ENCODE measurements at regions not wholly inside any gene's neighbourhood (a gene's known extent, or its start where the extent isn't known, plus 50 kb on each side); places are given as distances from the start of the nearest gene placed in this dataset.

DNA sequence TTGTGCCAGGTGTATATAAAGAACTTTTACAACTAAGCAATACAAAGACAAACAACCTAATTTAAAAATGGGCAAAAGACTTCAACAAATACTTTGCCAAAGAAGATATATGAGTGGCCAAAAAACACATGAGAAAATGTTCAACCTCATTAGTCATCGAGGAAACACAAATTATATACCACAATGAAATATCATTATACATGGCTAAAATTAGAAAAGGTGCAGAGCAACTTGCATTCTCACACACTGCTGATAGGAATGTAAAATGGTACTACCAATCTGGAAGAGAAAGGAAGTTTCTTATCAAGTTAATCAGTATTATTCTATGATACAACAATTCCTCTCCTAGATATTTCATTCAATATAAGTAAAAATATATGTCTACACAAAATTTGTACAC, 131.6 kb upstream of the FRMD6 start:
- Mint-ChIP-seq H3K27ac (ENCODE audit: unreplicated experiment) (no peak overlapping the region), H3K36me3 (ENCODE audit: low read depth, unreplicated experiment) (no peaks in the 10 kb centered on the region), H3K4me3 (ENCODE audit: unreplicated experiment) (no peak overlapping the region), H3K4me1 (ENCODE audit: unreplicated experiment) (no peaks in the 10 kb centered on the region), H3K9me3 (ENCODE audit: unreplicated experiment) (no peaks in the 10 kb centered on the region), H3K27me3 (ENCODE audit: unreplicated experiment) (no peaks in the 10 kb centered on the region)
- no peak for DNase-seq (ENCODE audit: low spot score)
- TF ChIP-seq, protein P1, sequence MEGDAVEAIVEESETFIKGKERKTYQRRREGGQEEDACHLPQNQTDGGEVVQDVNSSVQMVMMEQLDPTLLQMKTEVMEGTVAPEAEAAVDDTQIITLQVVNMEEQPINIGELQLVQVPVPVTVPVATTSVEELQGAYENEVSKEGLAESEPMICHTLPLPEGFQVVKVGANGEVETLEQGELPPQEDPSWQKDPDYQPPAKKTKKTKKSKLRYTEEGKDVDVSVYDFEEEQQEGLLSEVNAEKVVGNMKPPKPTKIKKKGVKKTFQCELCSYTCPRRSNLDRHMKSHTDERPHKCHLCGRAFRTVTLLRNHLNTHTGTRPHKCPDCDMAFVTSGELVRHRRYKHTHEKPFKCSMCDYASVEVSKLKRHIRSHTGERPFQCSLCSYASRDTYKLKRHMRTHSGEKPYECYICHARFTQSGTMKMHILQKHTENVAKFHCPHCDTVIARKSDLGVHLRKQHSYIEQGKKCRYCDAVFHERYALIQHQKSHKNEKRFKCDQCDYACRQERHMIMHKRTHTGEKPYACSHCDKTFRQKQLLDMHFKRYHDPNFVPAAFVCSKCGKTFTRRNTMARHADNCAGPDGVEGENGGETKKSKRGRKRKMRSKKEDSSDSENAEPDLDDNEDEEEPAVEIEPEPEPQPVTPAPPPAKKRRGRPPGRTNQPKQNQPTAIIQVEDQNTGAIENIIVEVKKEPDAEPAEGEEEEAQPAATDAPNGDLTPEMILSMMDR (IDR thresholded peaks at IDR 0.05; ENCODE audit: unreplicated experiment) = no peak

DNA sequence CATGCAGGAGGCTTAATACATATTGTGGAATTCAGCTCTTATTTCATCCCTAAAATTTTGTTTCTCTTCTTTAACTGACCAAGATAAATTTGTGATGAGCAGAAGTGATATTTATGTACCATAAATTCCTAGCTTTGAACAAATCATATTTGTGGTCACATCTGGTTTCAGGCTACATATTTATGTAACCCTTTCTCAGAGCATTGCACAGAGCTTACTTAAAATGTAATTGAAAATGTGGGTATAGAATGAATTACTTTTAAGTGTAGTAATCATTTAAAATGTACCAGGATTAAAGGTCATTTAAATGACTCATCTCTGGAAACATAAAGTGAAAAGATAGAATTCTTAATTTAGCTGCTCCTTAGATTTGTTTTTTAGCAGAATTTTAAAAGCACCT, 129.9 kb upstream of the FRMD6 start:
- no peaks in the 10 kb centered on the region for H3K36me3 Mint-ChIP-seq (ENCODE audit: low read depth, unreplicated experiment)
- no peaks in the 10 kb centered on the region for H3K4me1 Mint-ChIP-seq (ENCODE audit: unreplicated experiment)
- no peaks in the 10 kb centered on the region for H3K9me3 Mint-ChIP-seq (ENCODE audit: unreplicated experiment)
- TF ChIP-seq, protein P1 (IDR thresholded peaks at IDR 0.05; ENCODE audit: unreplicated experiment) = no peak
- H3K4me3 Mint-ChIP-seq (ENCODE audit: unreplicated experiment) = no peak overlapping the region
- no peak for DNase-seq (ENCODE audit: low spot score)
- H3K27ac Mint-ChIP-seq (ENCODE audit: unreplicated experiment) = no peak overlapping the region
- no peaks in the 10 kb centered on the region for H3K27me3 Mint-ChIP-seq (ENCODE audit: unreplicated experiment)

- Mint-ChIP-seq H3K4me3 (ENCODE audit: unreplicated experiment) (no peak overlapping the region), H3K27me3 (ENCODE audit: unreplicated experiment) (no peaks in the 10 kb centered on the region), H3K9me3 (ENCODE audit: unreplicated experiment) (no peaks in the 10 kb centered on the region), H3K27ac (ENCODE audit: unreplicated experiment) (no peak overlapping the region), H3K4me1 (ENCODE audit: unreplicated experiment) (no peaks in the 10 kb centered on the region), H3K36me3 (ENCODE audit: low read depth, unreplicated experiment) (no peaks in the 10 kb centered on the region)
- TF ChIP-seq, protein P1 (IDR thresholded peaks at IDR 0.05; ENCODE audit: unreplicated experiment) = no peak
- no peak for DNase-seq (ENCODE audit: low spot score)
Observed at GRCh38 chr14:51523243-51523642, 128.5 kb upstream of the FRMD6 start.

GRCh38 chr14:51525739-51526138, 126.0 kb upstream of the FRMD6 start:
- TF ChIP-seq, protein P1 (IDR thresholded peaks at IDR 0.05; ENCODE audit: unreplicated experiment) = no peak
- Mint-ChIP-seq H3K4me1 (ENCODE audit: unreplicated experiment) (no peaks in the 10 kb centered on the region), H3K27me3 (ENCODE audit: unreplicated experiment) (no peaks in the 10 kb centered on the region)

DNA sequence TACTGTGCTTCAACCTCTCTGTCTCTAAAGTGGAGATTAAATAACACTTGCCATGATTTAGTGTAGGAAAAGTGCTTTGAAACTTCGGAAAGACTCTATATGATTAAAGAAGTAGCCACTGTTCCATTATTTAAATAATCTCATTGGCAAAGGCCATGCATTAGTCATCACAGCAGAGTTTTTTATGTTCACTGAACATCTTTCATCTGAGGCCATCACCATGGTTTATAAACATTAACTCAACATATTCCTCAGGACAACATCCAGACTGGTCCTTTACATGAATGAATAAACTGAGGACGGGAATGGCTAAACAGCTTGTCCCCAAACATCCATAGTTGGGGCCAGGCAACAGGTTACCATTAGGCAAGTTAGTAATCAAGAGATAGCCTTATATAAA, 124.6 kb upstream of the FRMD6 start:
- Mint-ChIP-seq H3K36me3 (ENCODE audit: low read depth, unreplicated experiment) (no peaks in the 10 kb centered on the region), H3K27me3 (ENCODE audit: unreplicated experiment) (no peaks in the 10 kb centered on the region), H3K27ac (ENCODE audit: unreplicated experiment) (no peak overlapping the region), H3K4me1 (ENCODE audit: unreplicated experiment) (no peaks in the 10 kb centered on the region), H3K9me3 (ENCODE audit: unreplicated experiment) (no peaks in the 10 kb centered on the region), H3K4me3 (ENCODE audit: unreplicated experiment) (no peak overlapping the region)
- no peak for DNase-seq (ENCODE audit: low spot score)
- TF ChIP-seq, protein P1 (IDR thresholded peaks at IDR 0.05; ENCODE audit: unreplicated experiment) = no peak

More at GRCh38 chr14:51525739-51526138, 126.0 kb upstream of the FRMD6 start:
- Mint-ChIP-seq H3K9me3 (ENCODE audit: unreplicated experiment) (no peaks in the 10 kb centered on the region), H3K27ac (ENCODE audit: unreplicated experiment) (no peak overlapping the region), H3K4me3 (ENCODE audit: unreplicated experiment) (no peak overlapping the region), H3K36me3 (ENCODE audit: low read depth, unreplicated experiment) (no peaks in the 10 kb centered on the region)
- no peak for DNase-seq (ENCODE audit: low spot score)

All from endothelial cell (in vitro differentiated cells).